AG09319 (cell line): ENCODE measurements at regions not wholly inside any gene's neighbourhood (a gene's known extent, or its start where the extent isn't known, plus 50 kb on each side); places are given as distances from the start of the nearest gene placed in this dataset.

Experiments used
- DNase-seq: peaks from one replicate; pipeline ENCODE4 v3.0.0-alpha.2; 2010; ENCODE audit warnings: low read depth; ENCODE audit errors: extremely low read depth
- TF ChIP-seq, protein P1 (sequence below): IDR thresholded peaks from 2 replicates; pipeline ENCODE4 v1.5.1; 2011; ENCODE audit warnings: low read depth, mild to moderate bottlenecking, inconsistent platforms, low read length, moderate library complexity

DNA sequence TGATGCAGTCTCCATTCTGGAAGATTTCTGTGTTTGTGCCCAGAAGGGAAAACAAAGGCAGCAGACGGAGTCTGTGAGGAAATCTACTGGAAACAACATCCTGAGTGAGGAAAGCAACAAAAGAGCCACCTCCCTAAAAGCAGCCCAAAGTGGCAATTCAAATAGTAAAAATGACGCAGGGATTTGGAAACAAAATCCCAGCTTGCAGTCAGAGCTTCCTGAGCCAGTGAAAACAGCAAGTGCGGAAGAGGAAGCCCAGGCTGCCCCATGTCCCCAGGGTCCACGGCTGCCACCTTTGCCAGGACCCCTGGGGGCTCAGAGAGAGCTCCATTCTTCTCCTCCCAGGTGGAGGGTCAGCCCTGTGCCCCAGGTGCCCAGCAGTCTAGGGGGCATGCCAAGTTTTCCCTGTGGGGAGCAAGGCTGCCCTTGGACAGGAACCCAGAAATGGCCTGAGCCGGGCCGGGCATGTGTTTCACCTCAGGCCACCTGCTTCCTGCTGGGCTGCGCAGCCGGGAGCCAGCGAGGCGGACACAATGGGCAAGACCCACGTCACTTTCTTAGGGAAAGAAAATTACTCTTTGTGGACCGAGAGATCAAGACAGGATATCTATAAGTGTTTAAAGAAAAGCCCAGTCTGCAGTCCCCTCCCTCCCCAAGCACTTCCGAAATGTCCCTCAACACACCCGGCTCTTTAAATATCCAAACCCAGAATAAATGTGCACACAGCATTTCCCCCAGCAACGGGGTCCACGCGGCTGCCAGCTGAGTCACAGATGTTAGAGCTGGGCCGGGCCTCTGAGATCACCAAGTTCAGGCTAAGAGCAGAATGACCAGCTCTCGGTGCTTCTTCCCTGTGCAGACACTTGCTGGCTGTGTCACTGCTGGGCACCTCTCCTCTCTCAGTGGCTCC is 231.1 kb downstream of the ARHGAP12 start:
- peak; percentile 42 for DNase-seq
- TF ChIP-seq, protein P1, sequence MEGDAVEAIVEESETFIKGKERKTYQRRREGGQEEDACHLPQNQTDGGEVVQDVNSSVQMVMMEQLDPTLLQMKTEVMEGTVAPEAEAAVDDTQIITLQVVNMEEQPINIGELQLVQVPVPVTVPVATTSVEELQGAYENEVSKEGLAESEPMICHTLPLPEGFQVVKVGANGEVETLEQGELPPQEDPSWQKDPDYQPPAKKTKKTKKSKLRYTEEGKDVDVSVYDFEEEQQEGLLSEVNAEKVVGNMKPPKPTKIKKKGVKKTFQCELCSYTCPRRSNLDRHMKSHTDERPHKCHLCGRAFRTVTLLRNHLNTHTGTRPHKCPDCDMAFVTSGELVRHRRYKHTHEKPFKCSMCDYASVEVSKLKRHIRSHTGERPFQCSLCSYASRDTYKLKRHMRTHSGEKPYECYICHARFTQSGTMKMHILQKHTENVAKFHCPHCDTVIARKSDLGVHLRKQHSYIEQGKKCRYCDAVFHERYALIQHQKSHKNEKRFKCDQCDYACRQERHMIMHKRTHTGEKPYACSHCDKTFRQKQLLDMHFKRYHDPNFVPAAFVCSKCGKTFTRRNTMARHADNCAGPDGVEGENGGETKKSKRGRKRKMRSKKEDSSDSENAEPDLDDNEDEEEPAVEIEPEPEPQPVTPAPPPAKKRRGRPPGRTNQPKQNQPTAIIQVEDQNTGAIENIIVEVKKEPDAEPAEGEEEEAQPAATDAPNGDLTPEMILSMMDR: no peak

DNA sequence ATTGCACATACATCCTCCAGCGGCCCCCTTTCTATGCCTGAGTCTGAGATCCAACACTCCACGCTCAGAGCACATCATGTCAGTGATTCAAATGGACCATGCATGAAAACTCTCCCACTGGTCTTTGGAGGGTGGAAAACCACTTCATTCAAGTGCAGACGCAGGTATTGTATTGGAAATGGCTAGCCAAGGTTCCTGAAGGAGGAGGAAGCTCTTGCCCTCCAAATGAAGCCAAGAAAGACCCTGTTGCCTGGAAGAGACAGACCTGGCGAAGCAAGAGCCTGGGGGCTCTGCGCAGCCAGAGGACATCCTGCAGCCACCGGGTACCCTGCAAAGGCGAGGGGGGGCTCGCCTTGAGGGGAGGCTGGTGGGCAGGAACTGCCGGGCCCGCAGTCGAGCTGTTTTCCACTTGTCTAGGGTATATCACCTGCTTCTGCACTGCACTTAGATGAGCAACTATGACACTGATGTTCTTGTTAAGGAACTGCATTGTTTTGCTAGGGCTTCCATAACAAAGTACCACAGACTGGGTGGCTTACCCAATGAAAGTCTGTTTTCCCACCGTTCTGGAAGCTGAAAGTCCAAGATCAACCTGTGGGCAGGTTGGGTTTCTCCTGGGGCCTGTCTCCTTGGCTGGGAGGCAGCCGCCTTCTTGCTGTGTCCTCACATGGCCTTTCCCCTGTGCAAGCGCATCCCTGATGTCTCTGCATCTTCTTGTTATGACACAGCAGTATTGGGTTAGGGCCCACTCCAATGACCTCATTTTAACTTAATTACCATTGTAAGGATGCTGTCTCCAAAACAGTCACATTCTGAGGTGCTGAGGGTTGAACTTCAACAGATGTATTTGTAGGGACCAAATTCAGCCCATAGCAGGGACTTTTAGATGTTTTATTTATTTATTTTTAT is 233.4 kb downstream of the ARHGAP12 start:
- TF ChIP-seq, protein P1: no peak
- no peak for DNase-seq

DNA sequence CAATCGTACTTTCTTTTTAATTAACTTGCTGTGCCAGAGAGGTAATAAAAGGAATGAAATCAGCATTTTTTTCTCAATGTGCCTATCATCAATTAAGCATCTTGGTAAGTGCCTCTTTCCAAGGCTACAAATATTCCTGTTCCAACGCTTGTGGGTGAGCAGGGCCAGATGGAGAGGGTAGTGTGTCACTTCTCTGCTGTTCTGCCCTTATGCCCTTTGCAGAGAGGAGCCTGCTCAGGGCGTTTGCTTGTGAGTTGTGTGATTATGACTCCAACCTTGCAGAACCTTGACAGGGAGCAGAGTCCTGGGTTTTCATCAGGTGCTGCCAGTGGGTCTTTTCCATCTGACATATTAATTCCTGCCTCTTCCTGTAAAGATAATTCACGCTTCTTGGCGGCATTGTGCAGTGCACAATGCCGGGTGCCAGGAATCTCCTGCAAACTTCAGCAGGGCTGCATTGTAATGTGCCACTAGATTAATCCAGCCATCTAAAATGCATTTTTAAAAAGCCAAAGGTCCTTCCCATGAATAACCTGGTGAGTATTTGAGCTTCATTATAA is 234.4 kb downstream of the ARHGAP12 start:
- TF ChIP-seq, protein P1: no peak
- no peak for DNase-seq

DNA sequence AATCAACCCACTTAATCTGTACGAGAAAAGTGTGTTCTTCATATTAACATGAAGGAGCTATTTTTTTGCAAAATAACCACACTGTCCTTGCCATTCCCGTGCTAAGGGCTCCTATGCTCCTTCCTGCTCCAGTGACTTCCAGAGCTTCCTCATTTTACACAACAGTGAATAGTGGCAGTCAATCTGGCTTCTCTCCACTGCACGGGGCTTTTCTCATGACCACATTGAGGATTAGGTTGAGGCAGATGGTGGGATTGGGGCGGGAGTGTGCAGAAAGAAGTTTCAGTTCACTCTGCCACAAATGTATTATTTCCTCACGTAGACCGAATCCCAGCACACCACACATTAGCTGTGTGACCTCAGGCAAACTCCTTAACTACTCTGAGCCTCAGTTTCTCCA is 235.1 kb downstream of the ARHGAP12 start:
- TF ChIP-seq, protein P1: no peak
- no peak for DNase-seq

DNA sequence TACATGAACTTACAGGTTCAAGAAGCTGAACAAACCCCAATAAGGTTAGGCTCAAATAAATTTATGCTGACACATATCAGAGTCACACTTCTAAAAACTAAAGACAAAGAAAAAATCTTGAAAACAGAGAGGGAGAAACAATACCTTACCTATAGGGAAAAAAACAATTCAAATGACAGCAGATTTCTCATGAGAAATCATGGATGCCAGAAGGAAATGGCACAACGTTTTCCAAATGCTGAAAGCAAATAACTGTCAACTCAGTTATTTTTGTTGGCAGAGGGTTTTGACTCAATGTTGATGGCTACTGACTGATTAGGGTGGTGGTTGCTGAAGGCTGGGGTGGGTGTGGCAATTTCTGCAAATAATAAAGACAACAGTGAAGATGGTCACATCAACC is 239.4 kb downstream of the ARHGAP12 start:
- no peak for DNase-seq
- TF ChIP-seq, protein P1: no peak

DNA sequence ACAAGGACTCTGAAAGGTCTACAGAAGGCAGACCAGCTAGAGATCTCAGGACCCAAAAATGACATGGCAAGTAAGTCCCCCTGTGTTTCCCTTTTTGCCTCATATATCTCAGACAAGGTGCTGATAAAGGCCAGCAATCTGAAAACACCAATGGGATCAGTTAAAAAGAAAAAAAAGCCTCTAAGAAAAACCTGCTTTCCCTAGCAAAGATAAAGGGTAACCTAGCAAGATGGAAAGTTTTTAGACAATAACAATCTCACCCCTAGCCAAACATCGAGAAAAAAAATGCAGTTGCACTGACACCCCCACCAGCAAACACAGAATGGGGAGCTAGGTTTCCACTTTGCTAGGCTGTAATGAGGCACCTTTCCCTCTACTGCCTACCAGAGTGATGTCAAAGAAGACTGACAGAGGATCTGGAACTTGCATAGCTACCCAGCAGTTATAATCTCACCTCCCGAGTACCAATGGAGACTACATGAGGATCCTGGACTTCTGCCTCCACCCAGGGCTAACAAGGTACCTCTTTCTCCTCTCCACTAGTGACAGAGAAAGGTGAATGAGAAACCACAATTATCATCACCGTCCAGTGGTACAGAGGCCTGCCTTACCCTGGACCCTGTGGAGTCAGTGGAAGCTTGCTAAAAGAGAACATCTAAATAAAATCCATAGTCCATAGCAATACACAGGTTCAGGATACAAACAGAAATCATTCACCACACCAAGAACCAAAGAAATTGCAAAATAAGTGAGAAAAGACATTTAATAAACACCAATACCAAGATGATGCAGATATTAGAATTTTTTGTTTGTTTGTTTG is 240.8 kb downstream of the ARHGAP12 start:
- TF ChIP-seq, protein P1: no peak

More for the DNA sequence above, 240.8 kb downstream of the ARHGAP12 start:
- no peak for DNase-seq
